Esophagus muscularis mucosa (tissue), 4 donors: ENCODE measurements at regions not wholly inside any gene's neighbourhood (a gene's known extent, or its start where the extent isn't known, plus 50 kb on each side); places are given as distances from the start of the nearest gene placed in this dataset.
A peak's percentile ranks its signal among the peaks of the same experiment; 100 is the strongest.

Experiments
- DNase-seq: peaks from one replicate; pipeline ENCODE4 v3.0.0-alpha.2; 2017; ENCODE audit errors: extremely low spot score
- H3K27ac ChIP-seq, 4 donors: fragments of 200-600 bp; sonication (generic); replicated peaks in 1 of 4; 1 replicate in 3 of 4; 2 replicates in 1 of 4; pipeline ENCODE4 v1.5.1; 2016 to 2019; ENCODE audit warnings: mild to moderate bottlenecking in 1 of 4
- H3K27me3 ChIP-seq, 4 donors: fragments of 200-600 bp; sonication (generic); one replicate each; pipeline versions ENCODE4 v1.5.1 to v1.6.0; 2016 to 2019
- H3K36me3 ChIP-seq, 4 donors: fragments of 200-600 bp; sonication (generic); one replicate each; pipeline ENCODE4 v1.5.1; 2016 to 2019
- H3K4me1 ChIP-seq, 4 donors: fragments of 200-600 bp; sonication (generic); one replicate each; pipeline ENCODE4 v1.5.1; 2016 to 2019
- H3K4me3 ChIP-seq, 4 donors: fragments of 200-600 bp; sonication (generic); 1 replicate in 2 of 4; 2 replicates in 2 of 4; pipeline ENCODE4 v1.5.1; 2016 to 2019; ENCODE audit warnings: mild to moderate bottlenecking in 4 of 4, moderate library complexity in 1 of 4
- H3K9me3 ChIP-seq, 4 donors: fragments of 200-600 bp; sonication (generic); 1 replicate in 3 of 4; 2 replicates in 1 of 4; pipeline ENCODE4 v1.5.1; 2016 to 2019
- EP300 ChIP-seq: sonication (generic); formaldehyde crosslinking; IDR thresholded peaks from one replicate; pipeline ENCODE4 v1.6.1; 2017; ENCODE audit warnings: antibody characterized with exemption
- POLR2A ChIP-seq: fragments of 450-650 bp; IDR thresholded peaks from one replicate; pipeline ENCODE4 v1.6.1; 2017; ENCODE audit warnings: antibody characterized with exemption, moderate library complexity, mild to moderate bottlenecking, low read depth
- POLR2AphosphoS5 ChIP-seq, 2 donors: sonication (generic); formaldehyde crosslinking; IDR thresholded peaks; one replicate each; pipeline ENCODE4 v1.6.1; 2017; ENCODE audit warnings: antibody characterized with exemption in 2 of 2
- WGBS: methylation state at CpG from one replicate; pipeline ENCODE4 v1.1.5; 2018; 5-methylcytosine and 5-hydroxymethylcytosine counted together
- intact Hi-C: fragments of 100-400 bp; cut with DNase I; formaldehyde crosslinking; loops from one replicate; pipeline ENCODE4 v1.15.1; 2023
- TF ChIP-seq, protein P1 (sequence below), 3 experiments: fragments of 200-600 bp in 2 of 3; fragments of 450-650 bp in 1 of 3; sonication (generic) in 2 of 3; IDR thresholded peaks; one replicate each; pipeline ENCODE4 v1.5.1; 2017 to 2019; ENCODE audit warnings: antibody characterized with exemption in 3 of 3, mild to moderate bottlenecking in 2 of 3, moderate library complexity in 1 of 3

DNA sequence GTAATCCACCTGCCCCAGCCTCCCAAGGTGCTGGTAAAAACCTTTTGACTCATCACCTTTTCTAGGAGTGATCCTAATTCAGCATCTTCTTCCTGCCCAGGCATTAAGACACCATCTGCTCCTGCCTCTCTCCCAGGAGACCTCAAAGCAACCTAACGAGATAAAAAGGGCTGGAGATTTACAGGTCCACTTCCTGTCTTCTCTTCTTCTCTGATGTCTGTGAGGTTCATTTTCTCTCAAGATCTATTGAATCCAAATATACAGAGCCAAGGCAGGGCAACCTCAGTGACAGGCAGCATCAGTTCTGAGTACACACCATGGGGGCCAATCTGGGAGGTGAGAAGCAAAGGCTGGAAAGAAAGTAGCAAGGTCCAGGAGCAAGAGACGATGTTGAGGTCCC lies 219.4 kb downstream of the SETD4 start:
- Histone ChIP-seq H3K9me3 (no peaks in the 10 kb centered on the region), H3K4me1 (peaks cover 0 to 3% (median 0%) of the 10 kb centered on the region in 4 donors), H3K4me3 (no peak overlapping the region), H3K27ac (no peak overlapping the region), H3K36me3 (no peaks in the 10 kb centered on the region), H3K27me3 (no peaks in the 10 kb centered on the region)
- DNase-seq, result no peak
- 68% methylated on average over 2 of the region's 2 CpGs for WGBS
- intact Hi-C loops, result loop anchor here (5.0 to 10.0 kb wide), 2 partner anchors 184 to 1094 kb away; no protein-coding TSS in a partner anchor
- TF ChIP-seq EP300, result no peak
- TF ChIP-seq POLR2A, result no peak
- TF ChIP-seq, protein P1, sequence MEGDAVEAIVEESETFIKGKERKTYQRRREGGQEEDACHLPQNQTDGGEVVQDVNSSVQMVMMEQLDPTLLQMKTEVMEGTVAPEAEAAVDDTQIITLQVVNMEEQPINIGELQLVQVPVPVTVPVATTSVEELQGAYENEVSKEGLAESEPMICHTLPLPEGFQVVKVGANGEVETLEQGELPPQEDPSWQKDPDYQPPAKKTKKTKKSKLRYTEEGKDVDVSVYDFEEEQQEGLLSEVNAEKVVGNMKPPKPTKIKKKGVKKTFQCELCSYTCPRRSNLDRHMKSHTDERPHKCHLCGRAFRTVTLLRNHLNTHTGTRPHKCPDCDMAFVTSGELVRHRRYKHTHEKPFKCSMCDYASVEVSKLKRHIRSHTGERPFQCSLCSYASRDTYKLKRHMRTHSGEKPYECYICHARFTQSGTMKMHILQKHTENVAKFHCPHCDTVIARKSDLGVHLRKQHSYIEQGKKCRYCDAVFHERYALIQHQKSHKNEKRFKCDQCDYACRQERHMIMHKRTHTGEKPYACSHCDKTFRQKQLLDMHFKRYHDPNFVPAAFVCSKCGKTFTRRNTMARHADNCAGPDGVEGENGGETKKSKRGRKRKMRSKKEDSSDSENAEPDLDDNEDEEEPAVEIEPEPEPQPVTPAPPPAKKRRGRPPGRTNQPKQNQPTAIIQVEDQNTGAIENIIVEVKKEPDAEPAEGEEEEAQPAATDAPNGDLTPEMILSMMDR (IDR thresholded peaks at IDR 0.05), result no peak
- no peak for TF ChIP-seq POLR2AphosphoS5 (IDR thresholded peaks at IDR 0.05)

DNA sequence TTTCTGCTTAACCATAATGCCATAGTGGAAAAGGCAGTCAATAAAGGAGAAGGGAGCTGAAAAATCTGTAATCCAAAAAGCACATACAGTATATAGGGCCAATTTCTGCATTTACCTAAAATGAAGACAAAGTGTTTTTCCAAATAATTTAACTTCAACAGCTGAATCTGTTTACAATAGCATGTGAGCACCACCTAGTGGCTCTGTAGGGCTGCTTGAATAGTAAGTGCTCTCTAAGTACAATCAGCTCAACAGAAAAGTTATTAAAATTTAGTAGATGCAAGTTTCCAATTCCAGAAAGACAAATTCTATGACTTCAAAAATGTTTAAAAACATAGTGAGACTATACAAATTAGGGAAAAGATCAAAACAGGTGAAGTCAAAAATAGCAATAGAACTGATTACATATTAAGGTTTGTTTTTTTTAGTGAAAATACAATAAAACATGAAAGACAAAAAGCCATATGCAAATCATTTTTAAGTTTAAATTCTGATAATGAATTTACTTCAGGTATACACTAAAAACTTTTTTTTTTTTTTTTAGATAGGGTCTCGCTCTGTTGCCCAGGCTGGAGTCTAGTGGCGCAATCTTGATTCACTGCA lies 220.0 kb downstream of the SETD4 start:
- 90% methylated on average over 2 of the region's 2 CpGs for WGBS
- H3K27me3 ChIP-seq, result no peaks in the 10 kb centered on the region
- no peaks in the 10 kb centered on the region for H3K36me3 ChIP-seq
- no peak overlapping the region for H3K27ac ChIP-seq
- H3K9me3 ChIP-seq, result no peaks in the 10 kb centered on the region
- TF ChIP-seq POLR2AphosphoS5 (IDR thresholded peaks at IDR 0.05), result no peak
- TF ChIP-seq, protein P1 (IDR thresholded peaks at IDR 0.05), result peak; percentile 56 to 76 (median 66)
- no peak for TF ChIP-seq EP300
- no peak for TF ChIP-seq POLR2A
- intact Hi-C loops, result loop anchor here (5.0 to 10.0 kb wide), 2 partner anchors 185 to 1093 kb away; no protein-coding TSS in a partner anchor
- DNase-seq, result no peak
- H3K4me1 ChIP-seq, result peaks cover 0 to 3% (median 0%) of the 10 kb centered on the region in 4 donors
- H3K4me3 ChIP-seq, result no peak overlapping the region

DNA sequence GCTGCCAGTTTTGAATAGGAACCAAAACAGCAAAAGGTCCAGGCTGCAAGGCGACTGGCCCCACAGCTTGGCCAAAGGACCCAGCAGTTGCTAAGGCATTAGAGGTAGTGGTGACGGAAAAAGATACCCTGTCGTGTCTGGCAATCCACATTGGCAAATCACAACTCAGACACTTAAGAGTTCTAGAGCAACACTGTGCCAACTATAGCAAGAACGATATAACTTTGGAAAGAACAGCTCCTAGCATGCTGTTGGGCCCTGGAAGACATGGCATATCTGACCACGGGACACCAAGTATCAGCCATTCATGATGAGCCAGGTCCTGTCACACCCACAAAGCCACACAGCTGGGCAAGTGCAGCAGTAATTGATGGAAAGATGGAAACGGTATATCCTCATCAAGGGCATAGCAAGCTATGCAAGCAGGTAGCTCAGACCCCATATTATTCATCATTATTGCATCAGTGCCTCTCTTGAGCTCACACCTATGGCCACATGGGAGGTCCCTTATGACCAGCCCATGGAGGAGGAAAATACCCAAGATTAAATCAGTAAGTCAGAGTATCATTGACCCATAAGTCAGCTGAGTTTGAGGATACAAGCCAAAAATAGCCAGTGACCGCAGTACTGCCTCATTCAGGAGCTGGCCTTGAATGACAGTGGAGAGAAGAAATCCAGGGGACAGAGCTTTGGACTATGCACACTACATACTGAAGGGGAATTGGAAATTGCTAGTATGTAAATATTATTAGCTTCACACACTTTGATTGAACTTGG lies 221.2 kb downstream of the SETD4 start:
- H3K4me1 ChIP-seq, result peaks cover 0 to 3% (median 0%) of the 10 kb centered on the region in 4 donors
- no peak for TF ChIP-seq EP300
- TF ChIP-seq POLR2A, result no peak
- TF ChIP-seq, protein P1 (IDR thresholded peaks at IDR 0.05), result no peak
- TF ChIP-seq POLR2AphosphoS5 (IDR thresholded peaks at IDR 0.05), result no peak
- intact Hi-C loops, result loop anchor here (10.0 kb wide), 1 partner anchor 944 kb away; no protein-coding TSS in a partner anchor
- no peaks in the 10 kb centered on the region for H3K27me3 ChIP-seq
- H3K9me3 ChIP-seq, result no peaks in the 10 kb centered on the region
- no peak overlapping the region for H3K4me3 ChIP-seq
- 79% methylated on average over 7 of the region's 7 CpGs for WGBS
- DNase-seq, result no peak
- no peaks in the 10 kb centered on the region for H3K36me3 ChIP-seq
- H3K27ac ChIP-seq, result no peak overlapping the region

DNA sequence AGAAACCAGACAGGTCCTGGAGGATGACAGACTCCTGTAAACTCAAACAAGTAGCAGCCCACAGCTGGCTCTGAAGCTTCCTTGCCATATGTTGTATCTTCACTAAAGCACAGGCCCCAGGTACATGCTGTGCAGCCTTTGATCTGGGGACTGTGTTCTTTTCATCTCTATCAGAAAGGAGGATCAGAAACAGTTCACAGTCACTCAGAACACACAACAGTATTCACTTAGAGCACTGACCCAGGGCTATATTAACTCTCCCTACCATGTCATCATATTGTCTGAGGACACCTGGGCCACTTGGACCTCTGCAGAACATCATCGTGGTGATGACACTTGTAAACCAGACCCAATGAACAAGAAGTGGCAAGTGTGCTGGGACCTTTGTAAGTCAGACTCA lies 222.0 kb downstream of the SETD4 start:
- 73% methylated on average over 1 of the region's 1 CpG for WGBS
- H3K4me1 ChIP-seq, result peaks cover 0 to 3% (median 0%) of the 10 kb centered on the region in 4 donors
- intact Hi-C loops, result loop anchor here (10.0 kb wide), 1 partner anchor 944 kb away; no protein-coding TSS in a partner anchor
- TF ChIP-seq, protein P1 (IDR thresholded peaks at IDR 0.05), result no peak
- no peak for TF ChIP-seq POLR2AphosphoS5 (IDR thresholded peaks at IDR 0.05)
- no peak overlapping the region for H3K27ac ChIP-seq
- no peaks in the 10 kb centered on the region for H3K36me3 ChIP-seq
- H3K4me3 ChIP-seq, result no peak overlapping the region
- H3K27me3 ChIP-seq, result peaks cover 0 to 2% (median 0%) of the 10 kb centered on the region in 4 donors
- DNase-seq, result no peak
- no peaks in the 10 kb centered on the region for H3K9me3 ChIP-seq
